PC-9 (cell line): ENCODE measurements at regions not wholly inside any gene's neighbourhood (a gene's known extent, or its start where the extent isn't known, plus 50 kb on each side); places are given as distances from the start of the nearest gene placed in this dataset.

ENCODE experiments used
- BruUV-seq: library from RNA; stranded (reverse); fragments of 400-500 nt; replicated peaks from 2 replicates; lab custom pipeline; 2021; lab: Mats Ljungman, UMichigan
- CTCF ChIA-PET: fragments of 300-600 bp; sonication (Branson Sonifier 250); formaldehyde crosslinking; loops from one replicate; lab custom pipeline; 2022; ENCODE audit warnings: antibody characterized with exemption; lab: Charles Lee
- POLR2A ChIA-PET: fragments of 300-600 bp; sonication (Branson Sonifier 250); formaldehyde crosslinking; loops from one replicate; lab custom pipeline; 2022; ENCODE audit warnings: antibody characterized with exemption; ENCODE audit not compliant: unreplicated experiment; lab: Charles Lee
- DNase-seq, 2 experiments: peaks; one replicate each; pipeline versions ENCODE4 v3.0.0 to v3.0.0-alpha.2; 2015 to 2022; ENCODE audit warnings: mixed read lengths in 1 of 2
- H2AFZ ChIP-seq: fragments of 200-600 bp; sonication (generic); 2 replicates; pipeline ENCODE4 v1.8.1; 2017; ENCODE audit warnings: antibody characterized with exemption
- H3F3A ChIP-seq: fragments of 200-600 bp; sonication (generic); 2 replicates; pipeline ENCODE4 v1.8.1; 2017; ENCODE audit warnings: antibody characterized with exemption, mild to moderate bottlenecking, low read depth; ENCODE audit not compliant: insufficient read depth
- H3K27ac ChIP-seq: fragments of 200-600 bp; sonication (generic); 2 replicates; pipeline ENCODE4 v1.6.1; 2016; ENCODE audit warnings: mixed run types
- H3K27me3 ChIP-seq: fragments of 200-600 bp; sonication (generic); 2 replicates; pipeline ENCODE4 v1.6.1; 2016; ENCODE audit warnings: low read depth, mixed run types; ENCODE audit not compliant: insufficient read depth
- H3K36me3 ChIP-seq: fragments of 200-600 bp; sonication (generic); 2 replicates; pipeline ENCODE4 v1.6.1; 2016; ENCODE audit warnings: low read depth, mixed run types
- H3K4me1 ChIP-seq: fragments of 200-600 bp; sonication (generic); replicated peaks from 2 replicates; pipeline ENCODE4 v1.6.1; 2016; ENCODE audit warnings: mixed run types; ENCODE audit not compliant: insufficient read depth
- H3K4me2 ChIP-seq: fragments of 200-600 bp; sonication (generic); 2 replicates; pipeline ENCODE4 v1.6.1; 2017; ENCODE audit warnings: mixed run types
- H3K4me3 ChIP-seq: fragments of 200-600 bp; sonication (generic); 2 replicates; pipeline ENCODE4 v1.6.1; 2016; ENCODE audit warnings: mixed run types
- H3K79me2 ChIP-seq: fragments of 200-600 bp; sonication (generic); 2 replicates; pipeline ENCODE4 v1.6.1; 2017; ENCODE audit warnings: low read depth, mixed run types
- H3K9me2 ChIP-seq: fragments of 200-600 bp; sonication (generic); 2 replicates; pipeline ENCODE4 v1.8.1; 2017; ENCODE audit warnings: mild to moderate bottlenecking; ENCODE audit not compliant: insufficient read depth
- H3K9me3 ChIP-seq: fragments of 200-600 bp; sonication (generic); 2 replicates; pipeline ENCODE4 v1.8.1; 2016; ENCODE audit warnings: low read depth; ENCODE audit not compliant: insufficient read depth
- H4K20me1 ChIP-seq: fragments of 200-600 bp; sonication (generic); 2 replicates; pipeline ENCODE4 v1.8.1; 2017; ENCODE audit not compliant: insufficient read depth
- EZH2 ChIP-seq: fragments of 200-600 bp; sonication (generic); IDR thresholded peaks from 2 replicates; pipeline ENCODE4 v1.8.0; 2017; ENCODE audit warnings: antibody characterized with exemption, low read depth
- intact Hi-C: fragments of 100-400 bp; cut with micrococcal nuclease; formaldehyde crosslinking; loops from one replicate; pipeline ENCODE4 v1.10.0; 2022; ENCODE audit not compliant: unreplicated experiment
- TF ChIP-seq, protein P1 (sequence below): fragments of 200-600 bp; sonication (generic); conservative IDR thresholded peaks from 2 replicates; pipeline ENCODE4 v1.6.1; 2017; ENCODE audit warnings: mixed run types, antibody characterized with exemption, mild to moderate bottlenecking, moderate library complexity

- Histone ChIP-seq H3K9me3 (no peaks in the 10 kb centered on the region; the same call in 1 of the 2 replicates), H3K9me2 (no peaks in the 10 kb centered on the region), H3K79me2 (no peaks in the 10 kb centered on the region), H4K20me1 (no peaks in the 10 kb centered on the region; the same call in 1 of the 2 replicates), H3K36me3 (no peaks in the 10 kb centered on the region), H3K27me3 (no peaks in the 10 kb centered on the region), H3K4me3 (no peak overlapping the region), H3K4me1 (no peaks in the 10 kb centered on the region), H2AFZ (no peak overlapping the region), H3K4me2 (no peak overlapping the region), H3F3A (no peaks in the 10 kb centered on the region), H3K27ac (no peak overlapping the region)
- TF ChIP-seq, protein P1, sequence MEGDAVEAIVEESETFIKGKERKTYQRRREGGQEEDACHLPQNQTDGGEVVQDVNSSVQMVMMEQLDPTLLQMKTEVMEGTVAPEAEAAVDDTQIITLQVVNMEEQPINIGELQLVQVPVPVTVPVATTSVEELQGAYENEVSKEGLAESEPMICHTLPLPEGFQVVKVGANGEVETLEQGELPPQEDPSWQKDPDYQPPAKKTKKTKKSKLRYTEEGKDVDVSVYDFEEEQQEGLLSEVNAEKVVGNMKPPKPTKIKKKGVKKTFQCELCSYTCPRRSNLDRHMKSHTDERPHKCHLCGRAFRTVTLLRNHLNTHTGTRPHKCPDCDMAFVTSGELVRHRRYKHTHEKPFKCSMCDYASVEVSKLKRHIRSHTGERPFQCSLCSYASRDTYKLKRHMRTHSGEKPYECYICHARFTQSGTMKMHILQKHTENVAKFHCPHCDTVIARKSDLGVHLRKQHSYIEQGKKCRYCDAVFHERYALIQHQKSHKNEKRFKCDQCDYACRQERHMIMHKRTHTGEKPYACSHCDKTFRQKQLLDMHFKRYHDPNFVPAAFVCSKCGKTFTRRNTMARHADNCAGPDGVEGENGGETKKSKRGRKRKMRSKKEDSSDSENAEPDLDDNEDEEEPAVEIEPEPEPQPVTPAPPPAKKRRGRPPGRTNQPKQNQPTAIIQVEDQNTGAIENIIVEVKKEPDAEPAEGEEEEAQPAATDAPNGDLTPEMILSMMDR: no peak
- TF ChIP-seq EZH2: no peak
- CTCF ChIA-PET: no interaction called here
- intact Hi-C loops: no loop called here
- POLR2A ChIA-PET: no interaction called here
- BruUV-seq: no TSS peak
- DNase-seq: no peak
Observed at GRCh38 chr13:103238441-103238840, 172.2 kb upstream of the SLC10A2 start.

GRCh38 chr13:103236213-103236612 is 170.0 kb upstream of the SLC10A2 start:
- H4K20me1 ChIP-seq: no peaks in the 10 kb centered on the region; the same call in 1 of the 2 replicates
- intact Hi-C loops: no loop called here
- no TSS peak for BruUV-seq

DNA sequence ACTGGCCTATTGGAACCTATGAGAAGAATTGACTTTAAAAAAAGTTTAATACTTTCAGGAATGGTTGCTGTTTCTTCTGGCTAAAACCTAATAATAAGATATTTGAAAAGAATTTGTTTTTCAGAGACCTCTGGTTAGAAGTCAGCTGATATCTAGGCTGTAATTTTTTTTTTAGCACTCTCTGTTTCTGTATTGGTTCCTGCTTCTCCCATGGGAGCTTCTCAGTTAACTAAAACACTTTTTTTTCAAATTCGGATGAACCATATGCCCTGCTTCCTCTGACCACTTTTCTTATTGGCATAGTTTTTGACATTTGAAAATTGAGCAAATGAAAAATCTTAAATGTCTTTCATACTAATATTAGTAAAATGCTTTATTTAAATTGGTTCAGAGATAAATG is 163.5 kb upstream of the SLC10A2 start:
- no peaks in the 10 kb centered on the region for H3K4me1 ChIP-seq
- TF ChIP-seq, protein P1: no peak
- TF ChIP-seq EZH2: no peak
- ChIA-PET POLR2A (no interaction called here), CTCF (no interaction called here)
- no peak overlapping the region for H3K4me3 ChIP-seq
- no peaks in the 10 kb centered on the region for H3K9me2 ChIP-seq
- no peak for DNase-seq
- intact Hi-C loops: no loop called here
- no peaks in the 10 kb centered on the region for H3K27me3 ChIP-seq
- no peak overlapping the region for H2AFZ ChIP-seq
- H3K79me2 ChIP-seq: no peaks in the 10 kb centered on the region
- no peaks in the 10 kb centered on the region for H3K9me3 ChIP-seq
- BruUV-seq: no TSS peak
- no peaks in the 10 kb centered on the region for H3K36me3 ChIP-seq
- no peak overlapping the region for H3K4me2 ChIP-seq
- H3K27ac ChIP-seq: no peak overlapping the region
- H3F3A ChIP-seq: no peaks in the 10 kb centered on the region
- no peaks in the 10 kb centered on the region for H4K20me1 ChIP-seq

More at GRCh38 chr13:103236213-103236612, 170.0 kb upstream of the SLC10A2 start:
- no peak overlapping the region for H3K27ac ChIP-seq
- no peak overlapping the region for H3K4me2 ChIP-seq
- no peaks in the 10 kb centered on the region for H3K36me3 ChIP-seq
- CTCF ChIA-PET: no interaction called here
- H3K4me3 ChIP-seq: no peak overlapping the region
- H3K79me2 ChIP-seq: no peaks in the 10 kb centered on the region
- H2AFZ ChIP-seq: no peak overlapping the region
- no peaks in the 10 kb centered on the region; the same call in 1 of the 2 replicates for H3K9me3 ChIP-seq
- no peak for DNase-seq
- H3K4me1 ChIP-seq: no peaks in the 10 kb centered on the region
- POLR2A ChIA-PET: no interaction called here
- no peaks in the 10 kb centered on the region for H3K27me3 ChIP-seq
- no peak for TF ChIP-seq EZH2
- TF ChIP-seq, protein P1: no peak
- H3F3A ChIP-seq: no peaks in the 10 kb centered on the region
- no peaks in the 10 kb centered on the region for H3K9me2 ChIP-seq
